SU-DHL-6 (cell line): ENCODE measurements at regions not wholly inside any gene's neighbourhood (a gene's known extent, or its start where the extent isn't known, plus 50 kb on each side); places are given as distances from the start of the nearest gene placed in this dataset.

ENCODE experiments used
- H2AFZ ChIP-seq: fragments of 200-600 bp; sonication (generic); 2 replicates; pipeline ENCODE4 v1.6.1; 2014; ENCODE audit warnings: low read depth, mild to moderate bottlenecking, moderate library complexity, mixed read lengths, antibody characterized with exemption, low read length; ENCODE audit not compliant: severe bottlenecking
- H3F3A ChIP-seq: fragments of 200-600 bp; shearing (Covaris generic); 2 replicates; pipeline ENCODE4 v1.6.0; 2016; ENCODE audit warnings: antibody characterized with exemption, mild to moderate bottlenecking; ENCODE audit not compliant: insufficient read depth
- H3K27ac ChIP-seq: fragments of 200-600 bp; sonication (generic); 2 replicates; pipeline ENCODE4 v1.5.1; 2016; ENCODE audit warnings: low read depth, mild to moderate bottlenecking, low read length, moderate library complexity, mixed read lengths
- H3K27me3 ChIP-seq: fragments of 200-600 bp; sonication (generic), shearing (Covaris generic); 2 replicates; pipeline ENCODE4 v1.6.0; 2014; ENCODE audit warnings: mild to moderate bottlenecking, low read length
- H3K36me3 ChIP-seq: fragments of 200-600 bp; sonication (generic); 2 replicates; pipeline ENCODE4 v1.6.1; 2014; ENCODE audit warnings: mild to moderate bottlenecking, low read length, mixed read lengths
- H3K4me2 ChIP-seq: fragments of 300-600, 200-600 bp; shearing (Covaris generic), sonication (generic); 2 replicates; pipeline ENCODE4 v1.6.0; 2014; ENCODE audit warnings: low read length, low read depth, mild to moderate bottlenecking; ENCODE audit not compliant: poor library complexity, severe bottlenecking
- H3K4me3 ChIP-seq: fragments of 200-600 bp; sonication (generic); 2 replicates; pipeline ENCODE4 v1.5.1; 2014; ENCODE audit warnings: antibody characterized with exemption, low read length, mild to moderate bottlenecking, mixed read lengths; ENCODE audit not compliant: insufficient read depth, poor library complexity, severe bottlenecking
- H3K79me2 ChIP-seq: fragments of 200-600 bp; sonication (generic); 2 replicates; pipeline ENCODE4 v1.6.1; 2014; ENCODE audit warnings: mild to moderate bottlenecking, low read length, moderate library complexity; ENCODE audit not compliant: insufficient read depth
- H3K9ac ChIP-seq: fragments of 200-600 bp; sonication (generic); 2 replicates; pipeline ENCODE4 v1.7.0; 2014; ENCODE audit warnings: mild to moderate bottlenecking, low read length
- H3K9me2 ChIP-seq: fragments of 200-600 bp; sonication (generic); replicated peaks from 2 replicates; pipeline ENCODE4 v1.6.1; 2014; ENCODE audit warnings: low read length; ENCODE audit not compliant: insufficient read depth
- H3K9me3 ChIP-seq: fragments of 200-600 bp; sonication (generic); 2 replicates; pipeline ENCODE4 v1.6.1; 2014; ENCODE audit warnings: low read length, mixed read lengths; ENCODE audit not compliant: insufficient read depth
- H4K20me1 ChIP-seq: fragments of 200-600 bp; sonication (generic); 2 replicates; pipeline ENCODE4 v1.6.1; 2014; ENCODE audit warnings: low read depth, mild to moderate bottlenecking, antibody characterized with exemption, low read length, moderate library complexity, mixed read lengths
- EZH2phosphoT487 ChIP-seq: fragments of 200-600 bp; sonication (generic), shearing (Covaris generic); conservative IDR thresholded peaks from 2 replicates; pipeline ENCODE4 v1.6.1; 2018; ENCODE audit warnings: mild to moderate bottlenecking, antibody characterized with exemption, low read length, moderate library complexity, mixed read lengths
- TF ChIP-seq, protein P1 (sequence below): fragments of 200-600 bp; sonication (generic); IDR thresholded peaks from one replicate; pipeline ENCODE4 v1.5.1; 2017; ENCODE audit warnings: antibody characterized with exemption, mild to moderate bottlenecking, low read length, moderate library complexity; ENCODE audit not compliant: insufficient read depth, poor library complexity, severe bottlenecking

DNA sequence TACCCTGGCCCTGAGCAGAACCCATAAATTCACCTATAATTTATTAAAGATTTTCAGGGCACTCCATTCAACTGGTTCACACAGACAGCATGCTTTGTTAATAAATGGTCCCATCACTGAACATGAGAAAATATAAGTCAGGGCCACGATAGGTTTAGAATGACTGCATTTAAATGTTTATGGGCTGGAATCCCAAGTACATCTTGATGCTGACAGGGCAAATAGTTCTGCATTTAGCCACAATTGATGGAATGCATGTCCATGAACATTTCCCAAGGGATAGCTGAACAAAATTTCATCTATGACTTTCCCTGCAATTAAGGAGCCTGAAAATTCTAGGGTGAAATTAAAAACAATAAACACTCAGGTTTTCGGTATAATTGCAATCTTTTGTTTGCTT, 124.5 kb downstream of the CAAP1 start:
- no peak overlapping the region for H3K4me3 ChIP-seq
- no peaks in the 10 kb centered on the region for H3K79me2 ChIP-seq
- TF ChIP-seq, protein P1, sequence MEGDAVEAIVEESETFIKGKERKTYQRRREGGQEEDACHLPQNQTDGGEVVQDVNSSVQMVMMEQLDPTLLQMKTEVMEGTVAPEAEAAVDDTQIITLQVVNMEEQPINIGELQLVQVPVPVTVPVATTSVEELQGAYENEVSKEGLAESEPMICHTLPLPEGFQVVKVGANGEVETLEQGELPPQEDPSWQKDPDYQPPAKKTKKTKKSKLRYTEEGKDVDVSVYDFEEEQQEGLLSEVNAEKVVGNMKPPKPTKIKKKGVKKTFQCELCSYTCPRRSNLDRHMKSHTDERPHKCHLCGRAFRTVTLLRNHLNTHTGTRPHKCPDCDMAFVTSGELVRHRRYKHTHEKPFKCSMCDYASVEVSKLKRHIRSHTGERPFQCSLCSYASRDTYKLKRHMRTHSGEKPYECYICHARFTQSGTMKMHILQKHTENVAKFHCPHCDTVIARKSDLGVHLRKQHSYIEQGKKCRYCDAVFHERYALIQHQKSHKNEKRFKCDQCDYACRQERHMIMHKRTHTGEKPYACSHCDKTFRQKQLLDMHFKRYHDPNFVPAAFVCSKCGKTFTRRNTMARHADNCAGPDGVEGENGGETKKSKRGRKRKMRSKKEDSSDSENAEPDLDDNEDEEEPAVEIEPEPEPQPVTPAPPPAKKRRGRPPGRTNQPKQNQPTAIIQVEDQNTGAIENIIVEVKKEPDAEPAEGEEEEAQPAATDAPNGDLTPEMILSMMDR: no peak
- no peak for TF ChIP-seq EZH2phosphoT487
- H4K20me1 ChIP-seq: no peaks in the 10 kb centered on the region
- no peaks in the 10 kb centered on the region for H3K36me3 ChIP-seq
- H3F3A ChIP-seq: no peaks in the 10 kb centered on the region
- peaks cover 4% of the 10 kb centered on the region; the same call in 1 of the 2 replicates for H3K9me3 ChIP-seq
- no peak overlapping the region for H3K9ac ChIP-seq
- no peak overlapping the region for H3K4me2 ChIP-seq
- H3K27me3 ChIP-seq: no peaks in the 10 kb centered on the region
- no peaks in the 10 kb centered on the region for H3K9me2 ChIP-seq
- no peak overlapping the region for H2AFZ ChIP-seq
- H3K27ac ChIP-seq: no peak overlapping the region

DNA sequence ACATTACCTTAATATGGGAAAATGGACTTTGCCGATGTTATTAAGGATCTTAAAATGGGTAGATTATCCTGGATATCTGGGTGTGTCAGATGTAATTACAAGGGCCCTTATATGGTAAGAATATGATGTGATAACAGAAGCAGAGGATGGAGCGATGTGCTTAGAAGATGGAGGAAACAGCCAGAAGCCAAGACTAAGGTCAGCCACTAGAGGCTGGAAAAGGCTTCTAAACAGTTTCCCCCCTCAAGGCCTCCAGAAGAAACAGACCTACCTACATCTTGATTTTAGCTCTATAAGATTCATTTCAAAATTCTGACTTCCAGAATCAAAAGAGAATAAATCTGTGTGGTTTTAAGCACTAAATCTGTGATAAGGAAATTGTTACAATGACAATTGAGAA, 131.9 kb downstream of the CAAP1 start:
- Histone ChIP-seq H3K9me2 (no peaks in the 10 kb centered on the region), H3K9me3 (no peaks in the 10 kb centered on the region), H3K4me2 (no peak overlapping the region), H2AFZ (no peak overlapping the region), H3K79me2 (no peaks in the 10 kb centered on the region), H3K27me3 (no peaks in the 10 kb centered on the region), H3F3A (no peaks in the 10 kb centered on the region), H3K27ac (no peak overlapping the region), H3K4me3 (no peak overlapping the region), H3K9ac (no peak overlapping the region), H4K20me1 (no peaks in the 10 kb centered on the region), H3K36me3 (no peaks in the 10 kb centered on the region)
- TF ChIP-seq EZH2phosphoT487: no peak
- TF ChIP-seq, protein P1: no peak

GRCh38 chr9:26758655-26759054, 133.9 kb downstream of the CAAP1 start:
- H2AFZ ChIP-seq: no peak overlapping the region
- H3K9me3 ChIP-seq: no peaks in the 10 kb centered on the region
- H3K36me3 ChIP-seq: no peaks in the 10 kb centered on the region

More at GRCh38 chr9:26758655-26759054, 133.9 kb downstream of the CAAP1 start:
- no peak for TF ChIP-seq EZH2phosphoT487
- TF ChIP-seq, protein P1: no peak
- H3K4me3 ChIP-seq: no peak overlapping the region
- H3K79me2 ChIP-seq: no peaks in the 10 kb centered on the region
- no peaks in the 10 kb centered on the region for H3F3A ChIP-seq
- H4K20me1 ChIP-seq: no peaks in the 10 kb centered on the region
- no peaks in the 10 kb centered on the region for H3K27me3 ChIP-seq
- no peaks in the 10 kb centered on the region for H3K9me2 ChIP-seq
- H3K9ac ChIP-seq: no peak overlapping the region
- H3K4me2 ChIP-seq: no peak overlapping the region
- no peak overlapping the region for H3K27ac ChIP-seq
